ENCODE measurements at regions not wholly inside any gene's neighbourhood (a gene's known extent, or its start where the extent isn't known, plus 50 kb on each side); places are given as distances from the start of the nearest gene placed in this dataset.

- no peaks in the 10 kb centered on the region for H3K4me1 Mint-ChIP-seq
Observed at GRCh38 chr17:13727441-13728171, 125.9 kb upstream of the HS3ST3A1 start.

DNA sequence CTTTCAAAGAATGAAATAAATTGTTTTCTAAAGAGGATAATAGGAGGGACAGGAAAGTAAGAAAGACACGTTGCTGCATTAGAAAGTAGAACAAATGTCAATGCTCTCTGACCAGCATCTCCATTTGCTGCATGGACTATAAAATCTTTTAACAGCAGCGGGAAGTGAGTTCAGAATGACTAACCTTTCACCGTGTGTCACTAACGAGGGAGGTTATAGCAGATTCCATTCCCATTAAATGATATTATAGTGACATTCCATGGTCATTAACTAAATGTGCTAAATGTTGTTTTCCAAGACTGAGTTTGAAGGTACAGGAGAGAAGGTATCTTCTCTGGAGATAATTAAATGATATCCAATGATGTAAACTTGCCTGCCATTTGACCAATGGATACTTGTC, 127.1 kb upstream of the HS3ST3A1 start:
- Mint-ChIP-seq H3K9me3 (peaks cover 8% of the 10 kb centered on the region), H3K27ac (no peak overlapping the region), H3K36me3 (ENCODE audit: low read depth) (no peaks in the 10 kb centered on the region), H3K4me3 (no peak overlapping the region), H3K27me3 (peaks cover 6% of the 10 kb centered on the region), H3K4me1 (no peaks in the 10 kb centered on the region)
- intact Hi-C loops (cut with micrococcal nuclease): no loop called here
- ChIA-PET POLR2A (no interaction called here), CTCF (no interaction called here)
- ATAC-seq (ENCODE audit: low read depth) (no peak), DNase-seq (no peak)
- TF ChIP-seq CTCF (IDR thresholded peaks at IDR 0.05): no peak

More at GRCh38 chr17:13727441-13728171, 125.9 kb upstream of the HS3ST3A1 start:
- Mint-ChIP-seq H3K36me3 (ENCODE audit: low read depth) (no peaks in the 10 kb centered on the region), H3K27ac (no peak overlapping the region), H3K27me3 (peaks cover 11% of the 10 kb centered on the region), H3K9me3 (peaks cover 5% of the 10 kb centered on the region), H3K4me3 (no peak overlapping the region)
- ChIA-PET CTCF (no interaction called here), POLR2A (no interaction called here)
- intact Hi-C loops (cut with micrococcal nuclease): no loop called here
- no peak for ATAC-seq (ENCODE audit: low read depth)
- DNase-seq: no peak
- TF ChIP-seq CTCF (IDR thresholded peaks at IDR 0.05): no peak

DNA sequence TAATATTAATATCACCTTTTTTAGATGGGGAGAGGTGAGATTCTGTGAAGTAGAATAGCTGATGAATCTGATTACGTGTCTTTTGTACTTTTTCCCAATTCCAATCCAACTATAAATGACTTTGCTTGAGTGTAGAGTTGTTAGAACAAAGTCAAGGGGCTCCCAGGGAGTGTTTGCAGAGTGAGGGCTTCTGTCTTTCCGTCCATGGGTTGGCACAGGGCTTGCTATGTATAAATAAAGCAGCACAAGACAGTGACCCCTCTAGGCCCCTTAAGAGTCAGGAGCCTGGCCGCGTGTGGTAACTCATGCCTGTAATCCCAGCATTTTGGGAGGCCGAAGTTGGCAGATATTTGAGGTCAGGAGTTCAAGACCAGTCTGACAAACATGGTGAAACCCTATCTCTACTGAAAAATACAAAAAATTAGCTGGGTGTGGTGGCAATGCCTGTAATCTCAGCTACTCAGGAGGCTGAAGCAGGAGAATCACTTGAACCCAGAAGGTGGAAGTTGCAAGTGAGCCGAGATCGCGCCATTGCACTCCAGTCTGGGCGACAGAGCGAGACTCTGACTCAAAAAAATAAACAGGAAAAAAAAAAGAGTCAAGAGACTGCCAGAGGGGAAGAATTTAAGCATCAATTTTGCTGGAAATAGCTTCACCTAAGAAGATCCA, 127.9 kb upstream of the HS3ST3A1 start:
- Mint-ChIP-seq H3K27me3 (peaks cover 6% of the 10 kb centered on the region), H3K9me3 (peaks cover 8% of the 10 kb centered on the region), H3K4me1 (no peaks in the 10 kb centered on the region), H3K36me3 (ENCODE audit: low read depth) (no peaks in the 10 kb centered on the region), H3K27ac (no peak overlapping the region), H3K4me3 (no peak overlapping the region)
- ChIA-PET CTCF (no interaction called here), POLR2A (no interaction called here)
- intact Hi-C loops (cut with micrococcal nuclease): no loop called here
- TF ChIP-seq CTCF (IDR thresholded peaks at IDR 0.05): no peak
- DNase-seq (no peak), ATAC-seq (ENCODE audit: low read depth) (no peak)

DNA sequence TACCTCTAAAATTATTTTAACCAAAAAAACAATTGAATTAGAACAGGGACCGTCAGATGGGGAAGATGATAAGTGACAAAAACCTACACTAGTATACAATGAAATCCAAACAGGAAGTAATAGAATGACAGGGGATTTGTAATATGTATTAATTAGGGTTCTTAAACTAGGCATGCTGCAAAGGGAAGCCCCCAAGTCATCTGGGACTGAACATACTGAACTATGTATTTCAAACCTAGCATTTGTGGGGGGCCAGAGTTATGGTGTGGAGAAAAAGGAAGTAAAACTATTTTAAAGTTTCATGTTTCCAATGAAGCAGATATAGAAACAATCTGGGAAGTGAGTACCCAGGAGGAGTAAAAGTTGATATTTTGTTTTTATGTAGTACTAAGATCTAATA, 133.2 kb upstream of the HS3ST3A1 start:
- DNase-seq (no peak), ATAC-seq (ENCODE audit: low read depth) (no peak)
- POLR2A ChIA-PET: no interaction called here
- CTCF ChIA-PET: no interaction called here
- no peak for TF ChIP-seq CTCF (IDR thresholded peaks at IDR 0.05)
- intact Hi-C loops (cut with micrococcal nuclease): loop anchor here (5.0 kb wide), 1 partner anchor 802 kb away; no protein-coding TSS in a partner anchor
- Mint-ChIP-seq H3K27ac (no peak overlapping the region), H3K4me1 (no peaks in the 10 kb centered on the region), H3K9me3 (peaks cover 8% of the 10 kb centered on the region), H3K36me3 (ENCODE audit: low read depth) (no peaks in the 10 kb centered on the region), H3K4me3 (no peak overlapping the region), H3K27me3 (peaks cover 2% of the 10 kb centered on the region)

- Mint-ChIP-seq H3K4me3 (no peak overlapping the region), H3K27ac (no peak overlapping the region), H3K9me3 (peaks cover 8% of the 10 kb centered on the region), H3K27me3 (no peaks in the 10 kb centered on the region), H3K4me1 (no peaks in the 10 kb centered on the region), H3K36me3 (ENCODE audit: low read depth) (no peaks in the 10 kb centered on the region)
- intact Hi-C loops (cut with micrococcal nuclease): loop anchor here (5.0 kb wide), 1 partner anchor 802 kb away; no protein-coding TSS in a partner anchor
- ATAC-seq (ENCODE audit: low read depth) (no peak), DNase-seq (no peak)
- ChIA-PET CTCF (no interaction called here), POLR2A (no interaction called here)
- no peak for TF ChIP-seq CTCF (IDR thresholded peaks at IDR 0.05)
Observed at GRCh38 chr17:13735444-13735843, 133.7 kb upstream of the HS3ST3A1 start.
